ENCODE measurements at regions not wholly inside any gene's neighbourhood (a gene's known extent, or its start where the extent isn't known, plus 50 kb on each side); places are given as distances from the start of the nearest gene placed in this dataset.

DNA sequence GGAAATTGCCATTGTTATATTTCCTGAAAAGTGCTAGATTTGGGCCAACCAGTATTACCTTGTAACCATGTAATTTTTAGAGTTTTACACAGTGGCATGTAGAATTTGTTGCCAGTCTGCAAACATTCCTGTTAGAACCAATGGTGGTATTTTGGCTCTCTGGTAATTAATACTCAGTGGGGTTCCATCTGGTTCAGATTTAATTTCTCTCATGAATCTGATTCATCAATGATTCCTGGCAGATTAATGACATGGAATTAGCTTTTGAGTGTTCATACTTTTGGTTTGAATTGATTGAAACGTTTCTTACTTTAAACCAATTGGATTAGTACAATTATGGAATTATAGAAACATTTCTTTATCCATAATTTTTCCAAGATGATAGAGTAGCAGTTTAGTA, 93.2 kb downstream of the MC4R start:
- TF ChIP-seq, protein P1, sequence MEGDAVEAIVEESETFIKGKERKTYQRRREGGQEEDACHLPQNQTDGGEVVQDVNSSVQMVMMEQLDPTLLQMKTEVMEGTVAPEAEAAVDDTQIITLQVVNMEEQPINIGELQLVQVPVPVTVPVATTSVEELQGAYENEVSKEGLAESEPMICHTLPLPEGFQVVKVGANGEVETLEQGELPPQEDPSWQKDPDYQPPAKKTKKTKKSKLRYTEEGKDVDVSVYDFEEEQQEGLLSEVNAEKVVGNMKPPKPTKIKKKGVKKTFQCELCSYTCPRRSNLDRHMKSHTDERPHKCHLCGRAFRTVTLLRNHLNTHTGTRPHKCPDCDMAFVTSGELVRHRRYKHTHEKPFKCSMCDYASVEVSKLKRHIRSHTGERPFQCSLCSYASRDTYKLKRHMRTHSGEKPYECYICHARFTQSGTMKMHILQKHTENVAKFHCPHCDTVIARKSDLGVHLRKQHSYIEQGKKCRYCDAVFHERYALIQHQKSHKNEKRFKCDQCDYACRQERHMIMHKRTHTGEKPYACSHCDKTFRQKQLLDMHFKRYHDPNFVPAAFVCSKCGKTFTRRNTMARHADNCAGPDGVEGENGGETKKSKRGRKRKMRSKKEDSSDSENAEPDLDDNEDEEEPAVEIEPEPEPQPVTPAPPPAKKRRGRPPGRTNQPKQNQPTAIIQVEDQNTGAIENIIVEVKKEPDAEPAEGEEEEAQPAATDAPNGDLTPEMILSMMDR (conservative IDR thresholded peaks at IDR 0.05; ENCODE audit: low read depth, low read length), result no peak
- no peak for TF ChIP-seq EZH2phosphoT487 (IDR thresholded peaks at IDR 0.05; ENCODE audit: borderline replicate concordance, low read length)
- no peak for TF ChIP-seq EZH2 (IDR thresholded peaks at IDR 0.05; ENCODE audit: low read length, unreplicated experiment)
